Activated naive CD8-positive, alpha-beta T cell treated with anti-CD3 and anti-CD28 coated beads, Interleukin-2, amount 50 U/mL, for 24 hours (primary cell): ENCODE measurements at regions not wholly inside any gene's neighbourhood (a gene's known extent, or its start where the extent isn't known, plus 50 kb on each side); places are given as distances from the start of the nearest gene placed in this dataset.
"Not testable (repeated sequence)": the region's sequence is repeated elsewhere in the genome, so short reads cannot be mapped to it uniquely, and the experiment has no call there.

Source experiments
- ATAC-seq: fragments of 150-1000 bp; cut with Tn5 transposase; one replicate; pipeline ENCODE4 v1.10.0; 2021
- DNase-seq: peaks from one replicate; pipeline ENCODE4 v3.0.0; 2021
- H3K27ac Mint-ChIP-seq: one replicate; pipeline ENCODE4 v1.8.0; 2021; ENCODE audit warnings: mild to moderate bottlenecking, mixed read lengths
- H3K27me3 Mint-ChIP-seq: one replicate; pipeline ENCODE4 v1.8.0; 2021; ENCODE audit warnings: mixed read lengths
- H3K36me3 Mint-ChIP-seq: one replicate; pipeline ENCODE4 v1.8.0; 2021; ENCODE audit warnings: low read depth, mixed read lengths
- H3K4me1 Mint-ChIP-seq: one replicate; pipeline ENCODE4 v1.8.0; 2021; ENCODE audit warnings: mixed read lengths
- H3K4me3 Mint-ChIP-seq: one replicate; pipeline ENCODE4 v1.8.0; 2021; ENCODE audit warnings: mild to moderate bottlenecking, moderate library complexity, mixed read lengths
- H3K9me3 Mint-ChIP-seq: one replicate; pipeline ENCODE4 v1.8.0; 2021; ENCODE audit warnings: mixed read lengths

DNA sequence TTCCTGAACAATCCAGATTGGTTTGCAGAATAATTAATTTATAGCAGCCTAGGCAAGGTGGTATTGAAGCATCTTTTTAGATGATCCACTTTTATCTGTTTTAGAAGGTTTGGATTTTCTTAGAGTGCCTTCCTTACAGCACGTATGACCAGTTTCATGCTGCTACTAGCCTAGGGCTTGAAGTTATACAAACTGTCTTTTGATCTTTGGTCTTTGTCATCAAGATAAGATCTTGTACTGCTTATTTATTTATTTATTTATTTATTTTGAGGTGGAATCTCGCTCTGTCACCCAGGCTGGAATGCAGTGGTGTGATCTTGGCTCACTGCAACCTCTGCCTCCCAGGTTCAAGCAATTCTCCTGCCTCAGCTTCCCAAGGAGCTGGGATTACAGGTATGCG lies 68.5 kb upstream of the TGM3 start:
- ATAC-seq, H3K27me3 Mint-ChIP-seq, H3K9me3 Mint-ChIP-seq: not testable (repeated sequence)

GRCh38 chr20:2227861-2228260 lies 67.9 kb upstream of the TGM3 start:
- no peaks in the 10 kb centered on the region for H3K4me1 Mint-ChIP-seq
- H3K9me3 Mint-ChIP-seq, result no peaks in the 10 kb centered on the region
- H3K27me3 Mint-ChIP-seq, result peaks cover 4% of the 10 kb centered on the region
- H3K36me3 Mint-ChIP-seq, result no peaks in the 10 kb centered on the region
- no peak for DNase-seq
- H3K27ac Mint-ChIP-seq, result no peak overlapping the region
- no peak overlapping the region for H3K4me3 Mint-ChIP-seq
- ATAC-seq, result no peak

More for the DNA sequence above, 68.5 kb upstream of the TGM3 start:
- H3K4me1 Mint-ChIP-seq, H3K4me3 Mint-ChIP-seq, H3K27ac Mint-ChIP-seq, DNase-seq, H3K36me3 Mint-ChIP-seq: not testable (repeated sequence)

- ATAC-seq, result no peak
- Mint-ChIP-seq H3K9me3 (no peaks in the 10 kb centered on the region), H3K4me1 (no peaks in the 10 kb centered on the region), H3K27me3 (peaks cover 4% of the 10 kb centered on the region), H3K4me3 (no peak overlapping the region), H3K27ac (no peak overlapping the region), H3K36me3 (no peaks in the 10 kb centered on the region)
- DNase-seq, result no peak
Observed at GRCh38 chr20:2228926-2229325, 66.9 kb upstream of the TGM3 start.

- no peak for DNase-seq
- no peak overlapping the region for H3K27ac Mint-ChIP-seq
- H3K4me3 Mint-ChIP-seq, result no peak overlapping the region
- no peak for ATAC-seq
- peaks cover 4% of the 10 kb centered on the region for H3K27me3 Mint-ChIP-seq
- no peaks in the 10 kb centered on the region for H3K9me3 Mint-ChIP-seq
- H3K4me1 Mint-ChIP-seq, result no peaks in the 10 kb centered on the region
- H3K36me3 Mint-ChIP-seq, result no peaks in the 10 kb centered on the region
Observed at GRCh38 chr20:2230726-2231488, 64.9 kb upstream of the TGM3 start.

GRCh38 chr20:2231701-2232100 lies 64.1 kb upstream of the TGM3 start:
- no peaks in the 10 kb centered on the region for H3K4me1 Mint-ChIP-seq
- peaks cover 4% of the 10 kb centered on the region for H3K27me3 Mint-ChIP-seq
- no peaks in the 10 kb centered on the region for H3K9me3 Mint-ChIP-seq
- no peaks in the 10 kb centered on the region for H3K36me3 Mint-ChIP-seq
- DNase-seq, result no peak
- no peak overlapping the region for H3K27ac Mint-ChIP-seq
- no peak overlapping the region for H3K4me3 Mint-ChIP-seq
- ATAC-seq, result no peak

DNA sequence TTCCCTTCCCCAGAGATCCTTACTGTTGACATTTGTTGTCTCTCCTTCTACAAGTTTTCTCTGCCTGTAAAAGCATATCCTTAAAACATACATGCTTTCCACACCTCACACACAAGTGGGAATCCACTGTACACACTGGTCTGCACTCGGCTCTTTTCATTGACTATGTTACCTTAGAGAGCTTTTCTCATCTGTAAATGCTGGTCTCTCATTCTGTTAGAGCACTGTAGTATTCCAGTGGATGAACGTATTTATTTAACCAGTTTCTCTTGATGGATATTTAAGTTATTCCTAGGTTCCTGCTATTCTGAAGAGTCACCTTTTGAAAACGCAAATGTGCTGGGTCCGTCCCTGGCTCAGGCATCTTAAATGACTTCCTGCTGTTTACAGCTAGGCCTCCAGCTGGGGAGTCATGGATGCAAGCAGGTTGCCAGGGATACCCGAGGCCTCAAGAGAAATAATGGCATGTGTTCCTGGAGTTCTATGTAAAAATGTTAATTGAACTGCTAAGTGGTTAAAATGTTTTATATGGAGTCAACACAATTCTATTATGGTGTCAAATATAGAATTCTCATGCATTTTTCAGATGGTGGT lies 61.1 kb upstream of the TGM3 start:
- Mint-ChIP-seq H3K36me3 (no peaks in the 10 kb centered on the region), H3K4me1 (no peaks in the 10 kb centered on the region), H3K4me3 (no peak overlapping the region), H3K27ac (no peak overlapping the region), H3K9me3 (no peaks in the 10 kb centered on the region), H3K27me3 (no peaks in the 10 kb centered on the region)
- DNase-seq (no peak), ATAC-seq (no peak)

GRCh38 chr20:2236256-2236655 lies 59.5 kb upstream of the TGM3 start:
- no peak overlapping the region for H3K27ac Mint-ChIP-seq
- H3K9me3 Mint-ChIP-seq, result no peaks in the 10 kb centered on the region
- H3K36me3 Mint-ChIP-seq, result no peaks in the 10 kb centered on the region
- ATAC-seq, result no peak
- H3K4me1 Mint-ChIP-seq, result no peaks in the 10 kb centered on the region
- no peak for DNase-seq
- H3K27me3 Mint-ChIP-seq, result no peaks in the 10 kb centered on the region
- no peak overlapping the region for H3K4me3 Mint-ChIP-seq

DNA sequence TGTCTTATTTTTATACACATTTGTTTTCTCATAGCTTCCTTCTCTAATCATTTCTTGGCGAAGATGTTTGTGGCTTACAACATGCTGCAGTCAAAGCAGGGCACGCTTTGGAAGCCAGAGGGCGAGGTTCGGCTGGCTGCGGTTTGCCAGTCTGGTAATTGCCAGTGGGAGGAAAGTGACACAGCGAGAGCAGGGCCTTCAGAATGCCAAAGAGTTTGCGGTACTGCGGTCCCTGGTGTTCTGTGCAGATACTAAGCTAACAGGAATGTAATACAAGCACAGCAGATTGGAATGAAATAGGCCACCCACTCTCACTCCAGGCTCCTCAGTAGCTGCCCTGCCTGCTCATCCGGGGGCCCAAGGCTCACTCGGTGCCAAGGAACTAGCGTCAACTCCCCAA lies 58.7 kb upstream of the TGM3 start:
- no peak for DNase-seq
- no peak overlapping the region for H3K27ac Mint-ChIP-seq
- no peaks in the 10 kb centered on the region for H3K27me3 Mint-ChIP-seq
- H3K4me3 Mint-ChIP-seq, result no peak overlapping the region
- ATAC-seq, result no peak
- H3K36me3 Mint-ChIP-seq, result no peaks in the 10 kb centered on the region
- no peaks in the 10 kb centered on the region for H3K4me1 Mint-ChIP-seq
- H3K9me3 Mint-ChIP-seq, result no peaks in the 10 kb centered on the region

DNA sequence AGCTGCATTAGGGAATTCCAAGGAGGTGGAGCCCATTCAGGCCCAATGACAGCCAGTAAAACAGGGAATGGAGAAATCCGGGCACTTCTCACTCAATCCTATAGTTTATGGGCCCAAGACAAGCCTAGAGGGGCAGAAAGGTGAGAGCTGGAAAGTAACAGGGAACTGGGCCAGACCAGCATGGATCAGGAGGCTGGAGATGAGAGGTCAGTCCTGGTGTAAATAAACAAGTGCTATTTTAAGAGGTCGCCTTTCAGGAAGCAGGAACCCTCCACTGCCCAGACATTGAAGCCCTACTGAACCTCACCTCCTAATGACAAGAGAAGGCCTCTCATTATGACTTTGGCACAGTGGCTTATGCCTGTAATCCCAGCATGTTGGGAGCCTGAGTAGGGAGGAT lies 57.2 kb upstream of the TGM3 start:
- no peaks in the 10 kb centered on the region for H3K9me3 Mint-ChIP-seq
- H3K4me1 Mint-ChIP-seq, result no peaks in the 10 kb centered on the region
- H3K27me3 Mint-ChIP-seq, result peaks cover 3% of the 10 kb centered on the region
- ATAC-seq (no peak), DNase-seq (no peak)
- no peak overlapping the region for H3K4me3 Mint-ChIP-seq
- H3K27ac Mint-ChIP-seq, result no peak overlapping the region
- H3K36me3 Mint-ChIP-seq, result no peaks in the 10 kb centered on the region

- ATAC-seq (no peak), DNase-seq (no peak)
- no peak overlapping the region for H3K4me3 Mint-ChIP-seq
- H3K27ac Mint-ChIP-seq, result no peak overlapping the region
- H3K27me3 Mint-ChIP-seq, result peaks cover 5% of the 10 kb centered on the region
- no peaks in the 10 kb centered on the region for H3K4me1 Mint-ChIP-seq
- H3K9me3 Mint-ChIP-seq, result no peaks in the 10 kb centered on the region
- no peaks in the 10 kb centered on the region for H3K36me3 Mint-ChIP-seq
Observed at GRCh38 chr20:2240835-2241234, 55.0 kb upstream of the TGM3 start.

DNA sequence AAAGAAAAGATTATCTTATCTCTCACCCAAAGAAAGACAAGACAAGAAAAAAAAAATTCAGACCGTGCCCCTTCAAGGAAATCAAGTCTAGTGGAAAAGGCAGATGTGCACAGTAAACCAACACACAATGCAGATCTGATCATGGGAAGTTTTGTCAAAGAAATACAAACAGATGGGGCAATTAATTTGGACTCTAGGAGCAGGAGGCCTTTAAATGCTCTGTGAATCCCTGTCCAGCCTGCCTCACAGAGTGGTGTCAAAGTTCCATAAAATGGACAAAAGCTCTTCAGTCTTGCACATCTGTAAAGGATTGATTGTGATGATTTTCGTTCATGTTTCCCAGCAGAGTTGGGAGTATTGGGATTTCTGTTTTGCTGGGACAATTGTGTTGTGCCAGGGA lies 53.1 kb upstream of the TGM3 start:
- Mint-ChIP-seq H3K4me3 (no peak overlapping the region), H3K9me3 (no peaks in the 10 kb centered on the region), H3K36me3 (no peaks in the 10 kb centered on the region), H3K27me3 (peaks cover 9% of the 10 kb centered on the region), H3K4me1 (no peaks in the 10 kb centered on the region), H3K27ac (no peak overlapping the region)
- ATAC-seq (no peak), DNase-seq (no peak)

DNA sequence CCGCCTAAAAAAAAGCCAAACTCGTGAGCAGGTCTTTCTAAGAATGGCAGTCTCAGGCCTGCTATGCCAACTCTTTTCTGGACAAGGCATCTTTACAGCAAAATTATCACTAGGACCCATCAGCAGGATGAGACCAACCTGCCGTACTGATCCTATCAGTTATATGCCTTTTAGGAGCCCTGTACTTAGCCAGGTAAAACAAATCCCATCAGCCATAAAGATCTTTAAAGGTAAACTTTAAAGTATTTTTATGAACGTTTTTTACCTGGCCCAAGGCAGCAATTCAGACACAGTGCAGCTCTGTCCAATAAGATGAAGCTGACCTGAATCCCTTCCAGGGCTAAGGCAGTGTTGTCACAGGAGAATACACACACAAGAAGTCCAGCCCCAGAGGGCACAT lies 51.3 kb upstream of the TGM3 start:
- H3K9me3 Mint-ChIP-seq, result no peaks in the 10 kb centered on the region
- DNase-seq (no peak), ATAC-seq (no peak)
- no peaks in the 10 kb centered on the region for H3K36me3 Mint-ChIP-seq
- H3K4me3 Mint-ChIP-seq, result no peak overlapping the region
- H3K4me1 Mint-ChIP-seq, result no peaks in the 10 kb centered on the region
- no peak overlapping the region for H3K27ac Mint-ChIP-seq
- peaks cover 13% of the 10 kb centered on the region for H3K27me3 Mint-ChIP-seq

DNA sequence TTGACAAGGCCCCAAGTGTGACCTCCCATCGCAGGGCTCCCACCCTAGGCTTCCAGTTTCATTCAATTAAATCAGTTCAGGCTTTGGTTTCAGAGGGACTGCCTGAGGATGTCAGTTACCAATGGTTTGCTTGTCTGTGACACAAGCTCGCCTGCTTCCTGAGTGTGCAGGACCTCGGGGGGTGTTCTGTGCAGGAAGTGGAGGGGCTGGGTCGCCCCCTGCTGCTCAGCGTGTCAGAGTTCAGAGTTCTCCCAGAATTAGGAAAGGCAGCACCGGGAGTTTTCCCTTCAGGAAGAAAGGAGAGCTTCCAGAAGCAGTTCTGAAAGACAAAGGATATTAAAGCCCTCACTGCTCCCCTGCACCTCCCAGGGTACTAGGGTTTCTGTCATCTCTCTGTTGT lies 50.8 kb upstream of the TGM3 start:
- Mint-ChIP-seq H3K36me3 (no peaks in the 10 kb centered on the region), H3K27ac (no peak overlapping the region), H3K4me3 (no peak overlapping the region), H3K9me3 (no peaks in the 10 kb centered on the region), H3K27me3 (peaks cover 16% of the 10 kb centered on the region), H3K4me1 (no peaks in the 10 kb centered on the region)
- DNase-seq (no peak), ATAC-seq (no peak)

DNA sequence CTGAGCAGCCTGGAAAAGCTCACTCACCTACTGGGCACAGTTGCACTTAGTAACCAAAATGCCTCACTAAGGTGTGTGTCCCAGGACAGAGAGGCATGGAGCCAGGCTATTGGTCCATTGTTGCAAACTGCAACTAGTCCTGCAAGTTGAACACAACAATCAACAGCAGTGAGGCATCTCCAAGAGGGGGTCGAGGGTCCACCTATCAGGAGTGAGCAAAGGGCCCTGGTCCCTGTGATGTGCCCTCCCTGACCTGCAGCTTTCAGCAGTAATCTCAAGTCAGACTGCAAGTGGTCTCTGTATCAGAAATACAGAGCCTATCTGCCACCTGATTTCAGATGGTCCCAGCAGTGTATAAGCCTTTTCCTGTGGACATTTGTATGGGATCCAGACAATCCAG lies 50.2 kb upstream of the TGM3 start:
- Mint-ChIP-seq H3K4me3 (no peak overlapping the region), H3K36me3 (no peaks in the 10 kb centered on the region), H3K27ac (no peak overlapping the region), H3K9me3 (no peaks in the 10 kb centered on the region), H3K27me3 (peaks cover 21% of the 10 kb centered on the region), H3K4me1 (no peaks in the 10 kb centered on the region)
- no peak for DNase-seq
- ATAC-seq, result no peak
